Calu3 (cell line): ENCODE measurements at regions not wholly inside any gene's neighbourhood (a gene's known extent, or its start where the extent isn't known, plus 50 kb on each side); places are given as distances from the start of the nearest gene placed in this dataset.
A peak's percentile ranks its signal among the peaks of the same experiment; 100 is the strongest.

Experiments
- BruUV-seq: library from RNA; stranded (reverse); fragments of 400-500 nt; replicated peaks from 2 replicates; lab custom pipeline; 2021; lab: Mats Ljungman, UMichigan
- CTCF ChIA-PET: fragments of 300-600 bp; sonication (Branson Sonifier 250); formaldehyde crosslinking; loops from one replicate; lab custom pipeline; 2022; ENCODE audit warnings: antibody characterized with exemption; lab: Charles Lee
- DNase-seq: peaks from one replicate; pipeline ENCODE4 v3.0.0; 2022
- H3K27ac Mint-ChIP-seq: one replicate; pipeline ENCODE4 v1.8.0; 2022; ENCODE audit warnings: mixed read lengths; ENCODE audit not compliant: unreplicated experiment
- H3K27me3 Mint-ChIP-seq: one replicate; pipeline ENCODE4 v1.8.0; 2022; ENCODE audit warnings: mixed read lengths; ENCODE audit not compliant: unreplicated experiment
- H3K36me3 Mint-ChIP-seq: one replicate; pipeline ENCODE4 v1.8.0; 2022; ENCODE audit warnings: mild to moderate bottlenecking, moderate library complexity, mixed read lengths; ENCODE audit not compliant: insufficient read depth, unreplicated experiment
- H3K4me1 Mint-ChIP-seq: one replicate; pipeline ENCODE4 v1.8.0; 2022; ENCODE audit warnings: mild to moderate bottlenecking, low read depth, mixed read lengths; ENCODE audit not compliant: unreplicated experiment
- H3K4me3 Mint-ChIP-seq: one replicate; pipeline ENCODE4 v1.8.0; 2022; ENCODE audit warnings: mild to moderate bottlenecking, low read depth, moderate library complexity, mixed read lengths; ENCODE audit not compliant: unreplicated experiment
- H3K9me3 Mint-ChIP-seq: one replicate; pipeline ENCODE4 v1.8.0; 2022; ENCODE audit warnings: low read depth, mixed read lengths; ENCODE audit not compliant: unreplicated experiment
- intact Hi-C: fragments of 100-400 bp; cut with micrococcal nuclease; formaldehyde crosslinking; loops from one replicate; pipeline ENCODE4 v1.10.0; 2022; ENCODE audit not compliant: unreplicated experiment
- TF ChIP-seq, protein P1 (sequence below): fragments of 200-600 bp; IDR thresholded peaks from one replicate; pipeline ENCODE4 v1.8.0; 2022; ENCODE audit warnings: antibody characterized with exemption; ENCODE audit not compliant: unreplicated experiment

GRCh38 chr11:104402812-104403521, 239.0 kb upstream of the PDGFD start:
- H3K27ac Mint-ChIP-seq = no peak overlapping the region
- H3K27me3 Mint-ChIP-seq = no peaks in the 10 kb centered on the region
- H3K4me3 Mint-ChIP-seq = no peak overlapping the region
- peak; percentile 0 for DNase-seq
- CTCF ChIA-PET = no interaction called here
- no peaks in the 10 kb centered on the region for H3K36me3 Mint-ChIP-seq
- TF ChIP-seq, protein P1, sequence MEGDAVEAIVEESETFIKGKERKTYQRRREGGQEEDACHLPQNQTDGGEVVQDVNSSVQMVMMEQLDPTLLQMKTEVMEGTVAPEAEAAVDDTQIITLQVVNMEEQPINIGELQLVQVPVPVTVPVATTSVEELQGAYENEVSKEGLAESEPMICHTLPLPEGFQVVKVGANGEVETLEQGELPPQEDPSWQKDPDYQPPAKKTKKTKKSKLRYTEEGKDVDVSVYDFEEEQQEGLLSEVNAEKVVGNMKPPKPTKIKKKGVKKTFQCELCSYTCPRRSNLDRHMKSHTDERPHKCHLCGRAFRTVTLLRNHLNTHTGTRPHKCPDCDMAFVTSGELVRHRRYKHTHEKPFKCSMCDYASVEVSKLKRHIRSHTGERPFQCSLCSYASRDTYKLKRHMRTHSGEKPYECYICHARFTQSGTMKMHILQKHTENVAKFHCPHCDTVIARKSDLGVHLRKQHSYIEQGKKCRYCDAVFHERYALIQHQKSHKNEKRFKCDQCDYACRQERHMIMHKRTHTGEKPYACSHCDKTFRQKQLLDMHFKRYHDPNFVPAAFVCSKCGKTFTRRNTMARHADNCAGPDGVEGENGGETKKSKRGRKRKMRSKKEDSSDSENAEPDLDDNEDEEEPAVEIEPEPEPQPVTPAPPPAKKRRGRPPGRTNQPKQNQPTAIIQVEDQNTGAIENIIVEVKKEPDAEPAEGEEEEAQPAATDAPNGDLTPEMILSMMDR = no peak
- intact Hi-C loops = no loop called here
- H3K4me1 Mint-ChIP-seq = peaks cover 13% of the 10 kb centered on the region
- H3K9me3 Mint-ChIP-seq = no peaks in the 10 kb centered on the region
- BruUV-seq = no TSS peak

DNA sequence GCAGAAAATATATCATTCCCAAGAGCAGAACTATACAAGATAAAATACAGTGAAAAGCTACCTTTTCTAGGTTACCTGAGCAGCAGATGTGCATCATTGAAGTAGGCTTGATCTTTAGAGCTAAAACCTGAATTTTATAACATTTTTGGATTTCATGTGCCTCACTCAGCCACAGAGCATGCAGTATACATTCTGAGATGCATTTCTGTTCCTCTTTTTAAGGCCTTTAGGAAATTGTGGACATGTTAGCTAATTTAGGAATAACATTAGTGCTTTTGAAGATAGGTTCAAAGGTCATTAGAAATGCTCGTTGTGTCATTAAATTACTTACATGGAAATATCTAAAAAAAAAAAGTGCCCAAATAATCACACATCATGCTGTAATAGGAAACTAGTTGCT, 230.6 kb upstream of the PDGFD start:
- DNase-seq = no peak
- intact Hi-C loops = no loop called here
- no peak overlapping the region for H3K27ac Mint-ChIP-seq
- no peaks in the 10 kb centered on the region for H3K4me1 Mint-ChIP-seq
- no TSS peak for BruUV-seq
- H3K36me3 Mint-ChIP-seq = no peaks in the 10 kb centered on the region
- H3K27me3 Mint-ChIP-seq = no peaks in the 10 kb centered on the region
- H3K4me3 Mint-ChIP-seq = no peak overlapping the region
- peaks cover 2% of the 10 kb centered on the region for H3K9me3 Mint-ChIP-seq
- TF ChIP-seq, protein P1 = no peak
- CTCF ChIA-PET = no interaction called here

DNA sequence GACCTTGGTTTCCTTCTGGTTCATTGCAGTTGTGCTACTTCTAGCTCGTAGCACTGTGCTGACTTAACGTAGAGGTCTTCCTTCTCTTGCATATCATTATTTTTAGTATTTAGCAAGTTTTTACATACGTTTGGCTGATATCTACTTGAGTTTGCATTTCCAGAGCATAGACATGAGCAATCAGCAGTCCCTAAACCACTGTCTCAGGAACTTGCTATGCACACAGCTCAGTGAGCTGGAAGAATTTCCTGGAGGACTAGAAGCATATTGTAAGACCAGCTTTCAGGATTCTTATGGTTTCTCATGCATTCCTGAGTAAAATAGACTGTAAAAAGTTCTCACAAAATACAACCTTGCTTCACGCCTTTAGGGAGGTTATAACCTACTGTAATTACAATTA, 226.7 kb upstream of the PDGFD start:
- Mint-ChIP-seq H3K9me3 (peaks cover 2% of the 10 kb centered on the region), H3K27ac (no peak overlapping the region), H3K27me3 (no peaks in the 10 kb centered on the region), H3K4me1 (no peaks in the 10 kb centered on the region), H3K4me3 (no peak overlapping the region), H3K36me3 (no peaks in the 10 kb centered on the region)
- no TSS peak for BruUV-seq
- CTCF ChIA-PET = no interaction called here
- no peak for DNase-seq
- intact Hi-C loops = no loop called here
- TF ChIP-seq, protein P1 = no peak

DNA sequence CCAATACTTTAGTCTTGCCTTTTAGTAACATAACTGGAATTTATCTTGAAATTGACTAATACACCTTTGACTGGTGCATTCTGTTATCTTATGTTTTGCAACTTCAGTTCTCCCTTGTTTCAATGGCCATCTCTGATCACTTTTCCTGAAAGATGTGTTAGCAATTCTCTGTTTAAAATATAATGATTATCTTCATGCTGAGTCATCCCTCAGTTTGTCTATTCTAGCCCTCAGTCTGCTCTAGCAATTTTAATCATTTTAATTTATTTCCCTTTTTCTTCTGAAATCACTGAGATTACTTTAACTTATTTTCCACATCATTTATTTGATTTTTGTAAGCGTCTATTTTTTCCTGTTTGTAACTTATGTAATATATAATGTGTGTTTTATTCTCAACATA, 221.9 kb upstream of the PDGFD start:
- intact Hi-C loops = no loop called here
- TF ChIP-seq, protein P1 = no peak
- Mint-ChIP-seq H3K27me3 (no peaks in the 10 kb centered on the region), H3K36me3 (no peaks in the 10 kb centered on the region), H3K4me1 (no peaks in the 10 kb centered on the region), H3K4me3 (no peak overlapping the region), H3K9me3 (no peaks in the 10 kb centered on the region), H3K27ac (no peak overlapping the region)
- CTCF ChIA-PET = no interaction called here
- DNase-seq = no peak
- no TSS peak for BruUV-seq
